Testis (tissue), 2 donors: ENCODE measurements at regions not wholly inside any gene's neighbourhood (a gene's known extent, or its start where the extent isn't known, plus 50 kb on each side); places are given as distances from the start of the nearest gene placed in this dataset.

Experiments
- POLR2A ChIP-seq: fragments of 450-650 bp; IDR thresholded peaks from one replicate; pipeline ENCODE4 v1.6.1; 2017; ENCODE audit warnings: antibody characterized with exemption, mild to moderate bottlenecking, moderate library complexity
- TF ChIP-seq, protein P1 (sequence below), 3 experiments: fragments of 450-650 bp in 2 of 3; fragments of 200-600 bp in 1 of 3; sonication (generic) in 1 of 3; IDR thresholded peaks; one replicate each; pipeline ENCODE4 v1.5.1; 2016 to 2019; ENCODE audit warnings: antibody characterized with exemption in 3 of 3, mild to moderate bottlenecking in 2 of 3, moderate library complexity in 1 of 3

DNA sequence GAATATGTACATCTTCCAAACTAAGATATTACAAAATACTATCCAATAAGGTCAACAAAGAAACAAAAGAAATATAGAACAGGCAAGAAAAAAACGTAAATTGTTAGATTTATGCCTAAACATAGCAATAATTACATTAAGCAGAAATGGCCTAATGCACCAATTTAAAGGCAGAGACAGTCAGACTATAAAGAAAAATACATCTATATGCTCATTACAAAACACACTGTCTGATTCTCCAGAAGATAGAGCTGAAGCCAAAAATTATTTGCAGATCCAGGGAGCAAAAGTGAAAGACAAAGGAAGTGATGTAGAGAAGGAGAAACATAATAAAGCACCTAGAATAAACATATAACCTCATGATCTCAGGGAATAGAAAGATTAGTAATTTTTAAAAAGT, 246.9 kb downstream of the PAPSS1 start:
- TF ChIP-seq, protein P1, sequence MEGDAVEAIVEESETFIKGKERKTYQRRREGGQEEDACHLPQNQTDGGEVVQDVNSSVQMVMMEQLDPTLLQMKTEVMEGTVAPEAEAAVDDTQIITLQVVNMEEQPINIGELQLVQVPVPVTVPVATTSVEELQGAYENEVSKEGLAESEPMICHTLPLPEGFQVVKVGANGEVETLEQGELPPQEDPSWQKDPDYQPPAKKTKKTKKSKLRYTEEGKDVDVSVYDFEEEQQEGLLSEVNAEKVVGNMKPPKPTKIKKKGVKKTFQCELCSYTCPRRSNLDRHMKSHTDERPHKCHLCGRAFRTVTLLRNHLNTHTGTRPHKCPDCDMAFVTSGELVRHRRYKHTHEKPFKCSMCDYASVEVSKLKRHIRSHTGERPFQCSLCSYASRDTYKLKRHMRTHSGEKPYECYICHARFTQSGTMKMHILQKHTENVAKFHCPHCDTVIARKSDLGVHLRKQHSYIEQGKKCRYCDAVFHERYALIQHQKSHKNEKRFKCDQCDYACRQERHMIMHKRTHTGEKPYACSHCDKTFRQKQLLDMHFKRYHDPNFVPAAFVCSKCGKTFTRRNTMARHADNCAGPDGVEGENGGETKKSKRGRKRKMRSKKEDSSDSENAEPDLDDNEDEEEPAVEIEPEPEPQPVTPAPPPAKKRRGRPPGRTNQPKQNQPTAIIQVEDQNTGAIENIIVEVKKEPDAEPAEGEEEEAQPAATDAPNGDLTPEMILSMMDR (IDR thresholded peaks at IDR 0.05), result no peak
- TF ChIP-seq POLR2A, result no peak
